ENCODE measurements at regions not wholly inside any gene's neighbourhood (a gene's known extent, or its start where the extent isn't known, plus 50 kb on each side); places are given as distances from the start of the nearest gene placed in this dataset.

DNA sequence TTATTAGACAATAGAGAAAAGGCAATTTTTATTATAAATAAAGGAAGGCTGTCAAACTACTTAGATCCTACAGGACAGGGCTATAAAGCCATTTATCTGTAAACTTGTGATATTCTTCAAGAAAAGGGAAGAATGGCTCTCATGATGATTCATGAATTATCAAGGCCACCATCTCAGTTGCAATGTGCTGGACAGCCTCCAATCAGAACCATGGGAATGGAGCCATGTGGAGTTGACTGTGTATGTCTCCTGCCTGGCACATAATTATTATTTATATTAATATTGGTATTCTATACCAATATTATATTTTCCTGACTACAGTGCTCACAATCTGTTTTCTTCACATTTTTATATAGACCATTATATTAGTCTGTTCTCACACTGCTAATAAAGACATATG lies 560.5 kb upstream of the MIR17HG start:
- Mint-ChIP-seq H3K36me3 (no peaks in the 10 kb centered on the region), H3K4me3 (no peak overlapping the region), H3K4me1 (no peaks in the 10 kb centered on the region), H3K27me3 (no peaks in the 10 kb centered on the region), H3K9me3 (peaks cover 1% of the 10 kb centered on the region), H3K27ac (no peak overlapping the region)
- DNase-seq (no peak), ATAC-seq (ENCODE audit: low read depth) (no peak)
- POLR2A ChIA-PET: no interaction called here

- DNase-seq (no peak), ATAC-seq (ENCODE audit: low read depth) (no peak)
- H3K4me1 Mint-ChIP-seq: no peaks in the 10 kb centered on the region
- no peak overlapping the region for H3K27ac Mint-ChIP-seq
- no peaks in the 10 kb centered on the region for H3K27me3 Mint-ChIP-seq
- H3K9me3 Mint-ChIP-seq: no peaks in the 10 kb centered on the region
- H3K36me3 Mint-ChIP-seq: no peaks in the 10 kb centered on the region
- H3K4me3 Mint-ChIP-seq: no peak overlapping the region
- POLR2A ChIA-PET: no interaction called here
Observed at GRCh38 chr13:90792335-90792734, 555.2 kb upstream of the MIR17HG start.

DNA sequence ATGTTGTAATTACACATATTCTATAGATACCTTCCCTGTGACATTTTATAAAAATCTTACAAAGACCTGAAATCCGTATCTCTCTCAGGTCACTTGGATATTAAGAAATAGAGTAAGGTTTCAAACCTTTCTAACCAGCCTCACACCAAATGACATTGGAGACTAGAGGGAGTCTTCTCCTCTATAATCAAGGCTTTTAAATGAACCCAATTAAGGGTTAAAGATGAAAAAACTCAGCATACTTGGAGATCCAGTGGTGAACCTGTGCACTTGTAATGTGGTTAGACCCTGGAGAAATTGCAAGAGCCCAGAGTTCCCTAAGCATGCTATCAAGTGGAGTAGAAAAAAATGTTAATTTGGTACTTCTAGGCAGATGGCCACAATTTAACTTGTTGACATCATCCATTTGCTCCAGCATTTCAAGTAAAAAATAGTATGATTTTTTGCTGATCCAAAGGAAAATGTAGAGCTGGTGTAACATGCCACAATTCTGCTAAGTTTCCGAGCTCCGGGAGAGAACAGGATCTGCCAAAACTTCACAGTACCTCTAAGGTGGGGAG lies 554.1 kb upstream of the MIR17HG start:
- Mint-ChIP-seq H3K27me3 (no peaks in the 10 kb centered on the region), H3K4me3 (no peak overlapping the region)
- no peak for ATAC-seq (ENCODE audit: low read depth)

GRCh38 chr13:90796474-90796873 lies 551.0 kb upstream of the MIR17HG start:
- Mint-ChIP-seq H3K4me1 (no peaks in the 10 kb centered on the region), H3K9me3 (no peaks in the 10 kb centered on the region), H3K27me3 (no peaks in the 10 kb centered on the region), H3K36me3 (no peaks in the 10 kb centered on the region), H3K4me3 (no peak overlapping the region), H3K27ac (no peak overlapping the region)
- DNase-seq (no peak), ATAC-seq (ENCODE audit: low read depth) (no peak)
- POLR2A ChIA-PET: no interaction called here

More for the DNA sequence above, 554.1 kb upstream of the MIR17HG start:
- POLR2A ChIA-PET: no interaction called here
- no peaks in the 10 kb centered on the region for H3K4me1 Mint-ChIP-seq
- no peaks in the 10 kb centered on the region for H3K9me3 Mint-ChIP-seq
- no peaks in the 10 kb centered on the region for H3K36me3 Mint-ChIP-seq
- DNase-seq: no peak
- no peak overlapping the region for H3K27ac Mint-ChIP-seq

DNA sequence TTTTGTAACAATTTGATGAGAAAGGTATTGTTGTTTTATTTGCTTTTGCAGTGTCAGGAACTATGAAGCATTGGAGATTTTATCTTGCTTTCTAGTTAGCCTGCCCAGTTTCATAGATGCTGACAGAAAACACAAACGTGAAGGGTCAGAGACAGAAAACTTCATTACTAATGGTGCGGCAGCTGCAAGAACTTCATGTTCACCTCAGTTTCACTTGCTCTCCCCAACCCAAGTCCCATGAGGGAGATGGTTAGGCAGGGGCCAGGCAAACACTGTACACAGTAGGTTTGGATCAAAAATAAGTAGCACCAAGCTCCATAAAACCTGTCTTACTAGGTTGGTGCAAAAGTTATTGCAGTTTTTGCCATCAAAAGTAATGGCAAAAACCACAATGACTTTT lies 550.2 kb upstream of the MIR17HG start:
- no peak for ATAC-seq (ENCODE audit: low read depth)
- Mint-ChIP-seq H3K27me3 (no peaks in the 10 kb centered on the region), H3K4me1 (no peaks in the 10 kb centered on the region), H3K4me3 (no peak overlapping the region), H3K27ac (no peak overlapping the region), H3K9me3 (no peaks in the 10 kb centered on the region), H3K36me3 (no peaks in the 10 kb centered on the region)
- no peak for DNase-seq
- POLR2A ChIA-PET: no interaction called here

GRCh38 chr13:90798381-90798780 lies 549.1 kb upstream of the MIR17HG start:
- H3K27ac Mint-ChIP-seq: no peak overlapping the region
- H3K9me3 Mint-ChIP-seq: no peaks in the 10 kb centered on the region
- no peaks in the 10 kb centered on the region for H3K4me1 Mint-ChIP-seq
- ATAC-seq (ENCODE audit: low read depth): no peak
- POLR2A ChIA-PET: no interaction called here
- H3K4me3 Mint-ChIP-seq: no peak overlapping the region
- no peaks in the 10 kb centered on the region for H3K36me3 Mint-ChIP-seq
- no peak for DNase-seq
- no peaks in the 10 kb centered on the region for H3K27me3 Mint-ChIP-seq

DNA sequence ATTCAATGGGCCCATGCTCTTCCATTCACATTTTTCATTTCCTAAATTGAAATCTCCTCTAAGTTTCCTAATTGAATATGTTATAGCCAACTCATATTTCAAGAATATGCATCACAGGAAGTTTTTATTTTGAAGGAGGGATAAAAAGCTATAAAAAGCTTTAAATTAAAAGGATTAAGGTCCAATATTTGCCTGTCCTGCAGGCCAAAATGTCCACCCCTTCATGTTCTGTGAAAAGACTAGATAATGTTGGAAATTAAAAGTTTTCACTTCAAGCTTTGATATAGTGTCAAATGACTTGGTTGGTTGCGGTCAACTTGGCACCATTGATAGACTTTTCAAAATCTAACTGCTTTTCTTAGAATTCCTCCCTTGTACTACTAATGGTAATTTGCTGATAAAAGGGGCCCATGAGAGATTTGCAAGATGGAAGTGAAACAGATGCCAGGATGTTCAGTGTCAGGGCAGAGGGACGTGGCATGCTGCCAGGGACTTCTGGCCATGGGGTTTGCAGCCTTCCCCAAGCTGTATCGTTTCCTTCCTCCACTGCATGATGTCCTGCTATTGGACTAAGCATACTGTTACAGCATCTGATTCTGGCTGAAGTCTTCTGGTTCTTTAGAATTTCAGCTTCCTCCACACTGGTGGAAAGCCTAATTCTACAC lies 547.3 kb upstream of the MIR17HG start:
- no peaks in the 10 kb centered on the region for H3K27me3 Mint-ChIP-seq
- no peak overlapping the region for H3K4me3 Mint-ChIP-seq
- H3K9me3 Mint-ChIP-seq: no peaks in the 10 kb centered on the region
- no peak for ATAC-seq (ENCODE audit: low read depth)
- POLR2A ChIA-PET: no interaction called here
- DNase-seq: no peak
- no peak overlapping the region for H3K27ac Mint-ChIP-seq
- no peaks in the 10 kb centered on the region for H3K36me3 Mint-ChIP-seq
- H3K4me1 Mint-ChIP-seq: no peaks in the 10 kb centered on the region

GRCh38 chr13:90801621-90802020 lies 545.9 kb upstream of the MIR17HG start:
- no peak overlapping the region for H3K27ac Mint-ChIP-seq
- H3K4me1 Mint-ChIP-seq: no peaks in the 10 kb centered on the region
- POLR2A ChIA-PET: no interaction called here
- no peak overlapping the region for H3K4me3 Mint-ChIP-seq
- no peaks in the 10 kb centered on the region for H3K27me3 Mint-ChIP-seq
- H3K36me3 Mint-ChIP-seq: no peaks in the 10 kb centered on the region
- DNase-seq: no peak
- no peaks in the 10 kb centered on the region for H3K9me3 Mint-ChIP-seq
- ATAC-seq (ENCODE audit: low read depth): no peak

GRCh38 chr13:90803210-90803609 lies 544.3 kb upstream of the MIR17HG start:
- H3K9me3 Mint-ChIP-seq: no peaks in the 10 kb centered on the region
- ATAC-seq (ENCODE audit: low read depth) (no peak), DNase-seq (no peak)
- H3K4me3 Mint-ChIP-seq: no peak overlapping the region
- POLR2A ChIA-PET: no interaction called here
- no peaks in the 10 kb centered on the region for H3K27me3 Mint-ChIP-seq
- no peak overlapping the region for H3K27ac Mint-ChIP-seq
- H3K4me1 Mint-ChIP-seq: no peaks in the 10 kb centered on the region
- no peaks in the 10 kb centered on the region for H3K36me3 Mint-ChIP-seq

GRCh38 chr13:90806016-90806615 lies 541.4 kb upstream of the MIR17HG start:
- ATAC-seq (ENCODE audit: low read depth) (no peak), DNase-seq (no peak)
- Mint-ChIP-seq H3K9me3 (no peaks in the 10 kb centered on the region), H3K27me3 (no peaks in the 10 kb centered on the region), H3K4me3 (no peak overlapping the region), H3K4me1 (no peaks in the 10 kb centered on the region), H3K27ac (no peak overlapping the region), H3K36me3 (no peaks in the 10 kb centered on the region)
- POLR2A ChIA-PET: no interaction called here

DNA sequence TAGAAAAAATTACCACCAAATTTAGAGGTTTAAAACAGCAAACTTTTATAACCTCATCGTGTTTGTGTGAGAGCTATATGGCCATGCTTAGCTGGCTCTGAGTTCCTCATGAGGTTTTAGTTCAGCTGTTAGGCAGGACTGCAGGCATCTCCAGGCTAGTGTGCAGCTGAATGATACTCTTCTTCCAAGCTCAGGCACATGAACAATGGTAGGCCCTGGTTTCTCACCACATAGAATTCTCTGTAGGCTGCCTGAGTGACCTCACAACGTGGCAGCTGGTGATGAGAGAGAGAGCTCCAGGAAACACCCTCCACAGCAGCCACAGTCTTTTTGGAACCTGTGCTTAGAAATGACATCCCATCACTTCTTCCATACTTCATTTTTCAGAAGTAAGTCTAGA lies 540.6 kb upstream of the MIR17HG start:
- no peak overlapping the region for H3K4me3 Mint-ChIP-seq
- H3K36me3 Mint-ChIP-seq: no peaks in the 10 kb centered on the region
- ATAC-seq (ENCODE audit: low read depth) (no peak), DNase-seq (no peak)
- no peaks in the 10 kb centered on the region for H3K9me3 Mint-ChIP-seq
- no peak overlapping the region for H3K27ac Mint-ChIP-seq
- no peaks in the 10 kb centered on the region for H3K4me1 Mint-ChIP-seq
- H3K27me3 Mint-ChIP-seq: no peaks in the 10 kb centered on the region
- POLR2A ChIA-PET: no interaction called here

DNA sequence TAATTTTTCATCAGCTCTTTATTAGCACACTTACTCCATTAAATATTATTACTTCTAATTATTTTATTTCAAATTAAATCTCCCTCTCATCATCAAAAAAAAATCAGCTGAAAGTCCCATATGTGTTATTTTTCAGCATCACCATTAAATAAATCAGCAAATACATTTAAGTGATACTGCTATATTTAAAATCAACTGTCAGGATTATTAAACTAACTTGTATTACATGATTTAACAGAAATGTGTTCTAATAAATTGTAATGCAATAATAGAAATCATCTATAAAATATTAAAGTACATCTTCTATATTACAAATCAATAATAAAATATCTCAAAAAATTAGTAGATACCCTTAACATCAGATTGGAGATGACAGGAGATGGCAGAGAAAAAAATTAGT lies 538.6 kb upstream of the MIR17HG start:
- Mint-ChIP-seq H3K27me3 (no peaks in the 10 kb centered on the region), H3K36me3 (no peaks in the 10 kb centered on the region), H3K9me3 (peaks cover 1% of the 10 kb centered on the region), H3K27ac (no peak overlapping the region), H3K4me3 (no peak overlapping the region), H3K4me1 (no peaks in the 10 kb centered on the region)
- POLR2A ChIA-PET: no interaction called here
- DNase-seq: no peak
- no peak for ATAC-seq (ENCODE audit: low read depth)

- POLR2A ChIA-PET: no interaction called here
- ATAC-seq (ENCODE audit: low read depth) (no peak), DNase-seq (no peak)
- H3K9me3 Mint-ChIP-seq: no peaks in the 10 kb centered on the region
- H3K27ac Mint-ChIP-seq: no peak overlapping the region
- H3K4me1 Mint-ChIP-seq: no peaks in the 10 kb centered on the region
- no peaks in the 10 kb centered on the region for H3K36me3 Mint-ChIP-seq
- no peak overlapping the region for H3K4me3 Mint-ChIP-seq
- H3K27me3 Mint-ChIP-seq: no peaks in the 10 kb centered on the region
Observed at GRCh38 chr13:90824032-90824431, 523.5 kb upstream of the MIR17HG start.

GRCh38 chr13:90826688-90827087 lies 520.8 kb upstream of the MIR17HG start:
- Mint-ChIP-seq H3K27ac (no peak overlapping the region), H3K4me3 (no peak overlapping the region), H3K27me3 (no peaks in the 10 kb centered on the region), H3K36me3 (no peaks in the 10 kb centered on the region), H3K9me3 (no peaks in the 10 kb centered on the region), H3K4me1 (no peaks in the 10 kb centered on the region)
- no peak for ATAC-seq (ENCODE audit: low read depth)
- POLR2A ChIA-PET: no interaction called here
- no peak for DNase-seq
